ENCODE measurements at regions not wholly inside any gene's neighbourhood (a gene's known extent, or its start where the extent isn't known, plus 50 kb on each side); places are given as distances from the start of the nearest gene placed in this dataset.

DNA sequence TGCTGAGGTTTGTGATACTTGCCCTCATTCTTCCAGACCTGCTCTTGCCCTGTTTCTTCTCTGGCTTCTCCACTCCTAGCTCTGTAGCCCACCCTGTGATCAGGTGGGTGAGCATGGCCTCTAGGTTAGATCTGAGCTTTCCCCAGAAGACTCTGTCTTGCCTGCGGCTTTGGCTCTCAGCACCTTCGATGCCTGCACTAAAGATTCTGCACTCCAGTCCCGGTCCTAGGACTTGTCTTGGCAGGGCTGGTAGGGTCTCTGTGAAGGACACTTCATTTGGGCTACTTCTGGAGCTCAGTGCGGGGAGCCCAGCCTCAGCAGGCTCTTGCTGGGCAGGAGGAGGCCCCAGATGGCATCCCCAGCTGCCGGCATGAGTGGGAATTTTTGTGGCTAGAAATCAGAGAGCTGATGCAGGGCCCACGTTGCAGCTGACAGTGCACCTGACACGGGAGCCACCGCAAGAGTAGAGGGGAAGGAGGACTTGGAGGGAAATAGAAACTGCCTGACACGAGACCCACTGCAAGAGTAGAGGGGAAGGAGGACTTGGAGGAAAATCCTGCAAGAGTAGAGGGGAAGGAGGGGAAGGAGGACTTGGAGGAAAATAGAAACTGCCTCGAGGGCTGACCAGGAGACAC, 226.9 kb upstream of the B3GAT1 start:
- TF ChIP-seq POLR2A (IDR thresholded peaks at IDR 0.05; ENCODE audit: low read length) (no peak), GATA1 (IDR thresholded peaks at IDR 0.05; ENCODE audit: low read depth, low read length) (no peak)
